ENCODE measurements at regions not wholly inside any gene's neighbourhood (a gene's known extent, or its start where the extent isn't known, plus 50 kb on each side); places are given as distances from the start of the nearest gene placed in this dataset.

DNA sequence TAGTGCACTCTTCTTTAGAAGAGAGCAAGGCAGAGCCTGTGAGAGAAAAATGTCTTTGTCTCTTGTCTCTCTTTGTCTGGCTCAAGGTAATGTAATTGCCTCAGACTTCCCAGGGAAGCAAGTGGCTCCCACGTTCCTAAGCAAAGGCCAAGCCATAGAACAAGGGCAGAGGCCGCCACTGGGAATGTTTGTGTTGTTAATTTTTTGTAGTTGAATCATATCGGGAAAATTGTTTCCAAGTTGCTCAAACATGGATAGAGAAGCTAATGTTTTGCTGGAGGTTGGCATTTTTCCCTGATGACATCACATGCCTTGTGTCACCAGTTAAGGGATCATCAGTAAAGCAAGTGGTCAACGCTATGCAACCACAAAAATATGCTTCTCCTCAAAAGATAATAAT, 211.5 kb upstream of the FOXA2 start (continued):
- no peak for TF ChIP-seq SREBF2 (IDR thresholded peaks at IDR 0.05)
- peak; percentile 36 for TF ChIP-seq MAFK (IDR thresholded peaks at IDR 0.05; ENCODE audit: partially characterized antibody)
- peak; percentile 38 to 78 for TF ChIP-seq RAD21 (conservative IDR thresholded peaks at IDR 0.05 in 1 of 2, IDR thresholded peaks at IDR 0.05 in 1 of 2)
- TF ChIP-seq HEYL (CRISPR knock-in tag; IDR thresholded peaks at IDR 0.05), result no peak
- TF ChIP-seq JUNB (IDR thresholded peaks at IDR 0.05), result peak; percentile 99
- no peak; the same call in 1 of the 2 replicates for TF ChIP-seq HOXB5 (CRISPR knock-in tag; IDR thresholded peaks at IDR 0.05)
- no peak for TF ChIP-seq RFX5 (IDR thresholded peaks at IDR 0.05)

DNA sequence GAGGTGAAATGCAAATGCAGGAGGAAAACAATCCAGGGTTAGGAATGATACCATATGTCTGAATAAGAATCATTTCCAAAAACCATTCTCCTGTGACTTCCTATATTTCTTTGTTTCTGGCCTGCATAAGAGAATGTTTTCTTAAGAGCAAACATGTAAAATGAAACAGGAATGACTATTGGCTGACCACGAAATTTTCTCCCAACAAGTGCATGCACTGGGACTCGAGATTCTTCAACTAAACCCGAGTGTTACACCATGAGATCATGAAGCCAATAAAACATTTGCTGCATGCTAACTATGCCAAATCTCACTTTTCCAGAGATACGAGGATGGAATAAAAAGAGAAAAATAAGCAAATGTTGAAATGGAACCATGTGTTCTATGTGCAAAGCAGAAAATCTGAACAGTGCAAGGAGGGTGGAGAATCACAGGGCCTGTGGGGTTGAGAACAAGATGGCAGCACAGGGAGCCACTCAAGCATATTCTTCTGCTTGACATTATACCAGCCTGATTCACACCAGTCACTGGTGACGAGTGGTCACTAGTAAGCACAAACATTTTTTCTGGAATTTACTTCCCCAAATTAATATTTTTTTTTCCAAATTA, 212.2 kb upstream of the FOXA2 start:
- DNase-seq (ENCODE audit: low read depth in 1 of 2, low spot score in 1 of 2) (peak in 1 of 2 experiments; percentile 41), FAIRE-seq (no peak), ATAC-seq (no peak)
- POLR2A ChIA-PET, result interaction anchor here (0.9 to 3.7 kb wide), 7 partner anchors 21 to 554 kb away, joined by 3 to 29 read pairs (median 7); partner anchors contain the start of genes NXT1 and THBD
- peak; percentile 53; the same call in 1 of the 2 replicates for TF ChIP-seq EHMT2 (IDR thresholded peaks at IDR 0.05; ENCODE audit: low read depth)
- no peak for TF ChIP-seq TFCP2L1 (CRISPR knock-in tag; IDR thresholded peaks at IDR 0.05)
- 60% methylated on average over 5 of the region's 5 CpGs for WGBS (ENCODE audit: missing lambda C conversion rate)
- Histone ChIP-seq H3K4me1 (peaks cover 62% of the 10 kb centered on the region), H3K4me3 (no peak overlapping the region), H3K9me3 (peaks cover 9% of the 10 kb centered on the region; the same call in 2 of the 3 replicates), H3K27ac (peak overlapping the region; percentile 92 to 97), H3K4me2 (peak overlapping the region; percentile 70)
- CTCF ChIA-PET, result interaction anchor here (1.3 to 5.1 kb wide), 4 partner anchors 13 to 255 kb away, joined by 4 to 34 read pairs (median 20); no protein-coding TSS in a partner anchor

DNA sequence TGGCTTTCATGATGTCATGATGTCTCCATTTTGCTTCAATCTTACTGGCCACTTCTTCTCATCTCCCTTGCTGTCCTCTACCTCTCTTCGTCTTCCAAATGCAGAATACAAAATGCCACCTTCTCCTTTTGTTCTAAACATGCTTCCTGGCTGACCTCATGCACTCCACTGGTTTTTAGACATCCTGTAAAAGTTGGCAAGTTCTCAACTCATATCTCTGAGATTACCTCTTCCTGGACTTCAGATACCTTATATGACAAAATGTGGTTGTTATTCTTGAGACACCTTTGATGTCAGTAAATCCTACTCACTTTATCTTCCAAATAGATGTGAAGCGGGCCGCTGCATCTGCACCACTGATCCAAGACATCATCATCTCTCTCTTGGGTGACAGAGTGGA, 212.7 kb upstream of the FOXA2 start:
- ChIA-PET CTCF (no interaction called here), POLR2A (no interaction called here)
- FAIRE-seq, result peak; percentile 82
- Histone ChIP-seq H3K4me3 (no peak overlapping the region), H3K4me2 (peak overlapping the region; percentile 70; the same call in 2 of the 3 replicates), H3K9me3 (peaks cover 9% of the 10 kb centered on the region; the same call in 2 of the 3 replicates), H3K27ac (peak overlapping the region; percentile 92 to 97), H3K4me1 (peaks cover 57% of the 10 kb centered on the region)
- no peak for ATAC-seq
- TF ChIP-seq MAZ (IDR thresholded peaks at IDR 0.05; ENCODE audit: borderline replicate concordance, low read depth, low read length), result no peak
- TF ChIP-seq CHD4 (IDR thresholded peaks at IDR 0.05; ENCODE audit: borderline replicate concordance), result no peak
- TF ChIP-seq, protein P1, sequence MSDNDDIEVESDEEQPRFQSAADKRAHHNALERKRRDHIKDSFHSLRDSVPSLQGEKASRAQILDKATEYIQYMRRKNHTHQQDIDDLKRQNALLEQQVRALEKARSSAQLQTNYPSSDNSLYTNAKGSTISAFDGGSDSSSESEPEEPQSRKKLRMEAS (IDR thresholded peaks at IDR 0.05), result no peak
- no peak for TF ChIP-seq PHF8 (IDR thresholded peaks at IDR 0.05; ENCODE audit: borderline replicate concordance, low read depth)
- TF ChIP-seq FOXS1 (CRISPR knock-in tag; IDR thresholded peaks at IDR 0.05), result no peak
- TF ChIP-seq RARB (CRISPR knock-in tag; IDR thresholded peaks at IDR 0.05), result no peak
- no peak for TF ChIP-seq POLR2A (IDR thresholded peaks at IDR 0.05; ENCODE audit: low read length)
- TF ChIP-seq EP300 (IDR thresholded peaks at IDR 0.05), result no peak
- TF ChIP-seq, protein P2, sequence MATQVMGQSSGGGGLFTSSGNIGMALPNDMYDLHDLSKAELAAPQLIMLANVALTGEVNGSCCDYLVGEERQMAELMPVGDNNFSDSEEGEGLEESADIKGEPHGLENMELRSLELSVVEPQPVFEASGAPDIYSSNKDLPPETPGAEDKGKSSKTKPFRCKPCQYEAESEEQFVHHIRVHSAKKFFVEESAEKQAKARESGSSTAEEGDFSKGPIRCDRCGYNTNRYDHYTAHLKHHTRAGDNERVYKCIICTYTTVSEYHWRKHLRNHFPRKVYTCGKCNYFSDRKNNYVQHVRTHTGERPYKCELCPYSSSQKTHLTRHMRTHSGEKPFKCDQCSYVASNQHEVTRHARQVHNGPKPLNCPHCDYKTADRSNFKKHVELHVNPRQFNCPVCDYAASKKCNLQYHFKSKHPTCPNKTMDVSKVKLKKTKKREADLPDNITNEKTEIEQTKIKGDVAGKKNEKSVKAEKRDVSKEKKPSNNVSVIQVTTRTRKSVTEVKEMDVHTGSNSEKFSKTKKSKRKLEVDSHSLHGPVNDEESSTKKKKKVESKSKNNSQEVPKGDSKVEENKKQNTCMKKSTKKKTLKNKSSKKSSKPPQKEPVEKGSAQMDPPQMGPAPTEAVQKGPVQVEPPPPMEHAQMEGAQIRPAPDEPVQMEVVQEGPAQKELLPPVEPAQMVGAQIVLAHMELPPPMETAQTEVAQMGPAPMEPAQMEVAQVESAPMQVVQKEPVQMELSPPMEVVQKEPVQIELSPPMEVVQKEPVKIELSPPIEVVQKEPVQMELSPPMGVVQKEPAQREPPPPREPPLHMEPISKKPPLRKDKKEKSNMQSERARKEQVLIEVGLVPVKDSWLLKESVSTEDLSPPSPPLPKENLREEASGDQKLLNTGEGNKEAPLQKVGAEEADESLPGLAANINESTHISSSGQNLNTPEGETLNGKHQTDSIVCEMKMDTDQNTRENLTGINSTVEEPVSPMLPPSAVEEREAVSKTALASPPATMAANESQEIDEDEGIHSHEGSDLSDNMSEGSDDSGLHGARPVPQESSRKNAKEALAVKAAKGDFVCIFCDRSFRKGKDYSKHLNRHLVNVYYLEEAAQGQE (IDR thresholded peaks at IDR 0.05), result no peak
- no peak for TF ChIP-seq EHMT2 (IDR thresholded peaks at IDR 0.05; ENCODE audit: low read depth)
- TF ChIP-seq, protein P3, sequence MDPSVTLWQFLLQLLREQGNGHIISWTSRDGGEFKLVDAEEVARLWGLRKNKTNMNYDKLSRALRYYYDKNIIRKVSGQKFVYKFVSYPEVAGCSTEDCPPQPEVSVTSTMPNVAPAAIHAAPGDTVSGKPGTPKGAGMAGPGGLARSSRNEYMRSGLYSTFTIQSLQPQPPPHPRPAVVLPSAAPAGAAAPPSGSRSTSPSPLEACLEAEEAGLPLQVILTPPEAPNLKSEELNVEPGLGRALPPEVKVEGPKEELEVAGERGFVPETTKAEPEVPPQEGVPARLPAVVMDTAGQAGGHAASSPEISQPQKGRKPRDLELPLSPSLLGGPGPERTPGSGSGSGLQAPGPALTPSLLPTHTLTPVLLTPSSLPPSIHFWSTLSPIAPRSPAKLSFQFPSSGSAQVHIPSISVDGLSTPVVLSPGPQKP (IDR thresholded peaks at IDR 0.05; ENCODE audit: low read depth, low read length), result no peak
- TF ChIP-seq, protein P4, sequence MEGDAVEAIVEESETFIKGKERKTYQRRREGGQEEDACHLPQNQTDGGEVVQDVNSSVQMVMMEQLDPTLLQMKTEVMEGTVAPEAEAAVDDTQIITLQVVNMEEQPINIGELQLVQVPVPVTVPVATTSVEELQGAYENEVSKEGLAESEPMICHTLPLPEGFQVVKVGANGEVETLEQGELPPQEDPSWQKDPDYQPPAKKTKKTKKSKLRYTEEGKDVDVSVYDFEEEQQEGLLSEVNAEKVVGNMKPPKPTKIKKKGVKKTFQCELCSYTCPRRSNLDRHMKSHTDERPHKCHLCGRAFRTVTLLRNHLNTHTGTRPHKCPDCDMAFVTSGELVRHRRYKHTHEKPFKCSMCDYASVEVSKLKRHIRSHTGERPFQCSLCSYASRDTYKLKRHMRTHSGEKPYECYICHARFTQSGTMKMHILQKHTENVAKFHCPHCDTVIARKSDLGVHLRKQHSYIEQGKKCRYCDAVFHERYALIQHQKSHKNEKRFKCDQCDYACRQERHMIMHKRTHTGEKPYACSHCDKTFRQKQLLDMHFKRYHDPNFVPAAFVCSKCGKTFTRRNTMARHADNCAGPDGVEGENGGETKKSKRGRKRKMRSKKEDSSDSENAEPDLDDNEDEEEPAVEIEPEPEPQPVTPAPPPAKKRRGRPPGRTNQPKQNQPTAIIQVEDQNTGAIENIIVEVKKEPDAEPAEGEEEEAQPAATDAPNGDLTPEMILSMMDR (IDR thresholded peaks at IDR 0.05), result no peak
- TF ChIP-seq SREBF2 (IDR thresholded peaks at IDR 0.05), result no peak
- no peak for TF ChIP-seq FOSL2 (IDR thresholded peaks at IDR 0.05)
- TF ChIP-seq FOSL2 (CRISPR knock-in tag; IDR thresholded peaks at IDR 0.05), result no peak
- DNase-seq (ENCODE audit: low read depth in 1 of 2, low spot score in 1 of 2), result peak in 1 of 2 experiments; percentile 38
- 82% methylated on average over 3 of the region's 3 CpGs for WGBS (ENCODE audit: missing lambda C conversion rate)
